KG1 (cell line): ENCODE measurements at regions not wholly inside any gene's neighbourhood (a gene's known extent, or its start where the extent isn't known, plus 50 kb on each side); places are given as distances from the start of the nearest gene placed in this dataset.
"Not testable (repeated sequence)": the region's sequence is repeated elsewhere in the genome, so short reads cannot be mapped to it uniquely, and the experiment has no call there.

Experiments used
- DNase-seq: peaks from one replicate; lab custom pipeline; 2025; lab: John Stamatoyannopoulos, UW

- no peak for DNase-seq
Observed at GRCh38 chrX:65883556-65883955, 156.3 kb downstream of the VSIG4 start.

- DNase-seq = no peak
Observed at GRCh38 chrX:65879977-65880799, 159.7 kb downstream of the VSIG4 start.

GRCh38 chrX:65878456-65878855 lies 161.4 kb downstream of the VSIG4 start:
- DNase-seq = no peak

- DNase-seq = no peak
Observed at GRCh38 chrX:65877953-65878352, 161.9 kb downstream of the VSIG4 start.

- not testable (repeated sequence) for DNase-seq
Observed at GRCh38 chrX:65875614-65876013, 164.3 kb downstream of the VSIG4 start.

- DNase-seq = no peak
Observed at GRCh38 chrX:65874765-65875164, 165.1 kb downstream of the VSIG4 start.

GRCh38 chrX:65874110-65874509 lies 165.8 kb downstream of the VSIG4 start:
- DNase-seq = no peak

- DNase-seq = no peak
Observed at GRCh38 chrX:65873385-65873784, 166.5 kb downstream of the VSIG4 start.

- DNase-seq = no peak
Observed at GRCh38 chrX:65871671-65872311, 168.1 kb downstream of the VSIG4 start.

- DNase-seq = not testable (repeated sequence)
Observed at GRCh38 chrX:65870544-65870943, 169.3 kb downstream of the VSIG4 start.

- no peak for DNase-seq
Observed at GRCh38 chrX:65866773-65867172, 173.1 kb downstream of the VSIG4 start.

- DNase-seq = no peak
Observed at GRCh38 chrX:65866146-65866545, 173.7 kb downstream of the VSIG4 start.

GRCh38 chrX:65862638-65863037 lies 177.2 kb downstream of the VSIG4 start:
- no peak for DNase-seq

- DNase-seq = no peak
Observed at GRCh38 chrX:65859299-65859698, 180.6 kb downstream of the VSIG4 start.

GRCh38 chrX:65854437-65854836 lies 185.4 kb downstream of the VSIG4 start:
- not testable (repeated sequence) for DNase-seq

- not testable (repeated sequence) for DNase-seq
Observed at GRCh38 chrX:65851306-65851705, 183.9 kb downstream of the MSN start.

GRCh38 chrX:65850821-65851220 lies 183.4 kb downstream of the MSN start:
- not testable (repeated sequence) for DNase-seq

- no peak for DNase-seq
Observed at GRCh38 chrX:65846974-65847373, 179.5 kb downstream of the MSN start.

- no peak for DNase-seq
Observed at GRCh38 chrX:65841263-65841662, 173.8 kb downstream of the MSN start.

- DNase-seq = no peak
Observed at GRCh38 chrX:65838674-65839073, 171.2 kb downstream of the MSN start.

- DNase-seq = no peak
Observed at GRCh38 chrX:65837875-65838549, 170.6 kb downstream of the MSN start.

- DNase-seq = no peak
Observed at GRCh38 chrX:65831268-65831667, 163.8 kb downstream of the MSN start.

- no peak for DNase-seq
Observed at GRCh38 chrX:65828599-65828998, 161.1 kb downstream of the MSN start.
